ENCODE measurements at regions not wholly inside any gene's neighbourhood (a gene's known extent, or its start where the extent isn't known, plus 50 kb on each side); places are given as distances from the start of the nearest gene placed in this dataset.

- TF ChIP-seq EZH2 (IDR thresholded peaks at IDR 0.05; ENCODE audit: low read depth) (no peak), CTCF (conservative IDR thresholded peaks at IDR 0.05) (no peak)
Observed at GRCh38 chr3:74295479-74295878, 319.0 kb downstream of the CNTN3 start.

All from PC-9 (cell line).